NCI-H2227 (cell line): ENCODE measurements at regions not wholly inside any gene's neighbourhood (a gene's known extent, or its start where the extent isn't known, plus 50 kb on each side); places are given as distances from the start of the nearest gene placed in this dataset.
A peak's percentile ranks its signal among the peaks of the same experiment; 100 is the strongest.
"Not testable (repeated sequence)": the region's sequence is repeated elsewhere in the genome, so short reads cannot be mapped to it uniquely, and the experiment has no call there.

Experiments
- DNase-seq: peaks from one replicate; lab custom pipeline; 2025; ENCODE audit not compliant: unreplicated experiment; lab: John Stamatoyannopoulos, UW

DNA sequence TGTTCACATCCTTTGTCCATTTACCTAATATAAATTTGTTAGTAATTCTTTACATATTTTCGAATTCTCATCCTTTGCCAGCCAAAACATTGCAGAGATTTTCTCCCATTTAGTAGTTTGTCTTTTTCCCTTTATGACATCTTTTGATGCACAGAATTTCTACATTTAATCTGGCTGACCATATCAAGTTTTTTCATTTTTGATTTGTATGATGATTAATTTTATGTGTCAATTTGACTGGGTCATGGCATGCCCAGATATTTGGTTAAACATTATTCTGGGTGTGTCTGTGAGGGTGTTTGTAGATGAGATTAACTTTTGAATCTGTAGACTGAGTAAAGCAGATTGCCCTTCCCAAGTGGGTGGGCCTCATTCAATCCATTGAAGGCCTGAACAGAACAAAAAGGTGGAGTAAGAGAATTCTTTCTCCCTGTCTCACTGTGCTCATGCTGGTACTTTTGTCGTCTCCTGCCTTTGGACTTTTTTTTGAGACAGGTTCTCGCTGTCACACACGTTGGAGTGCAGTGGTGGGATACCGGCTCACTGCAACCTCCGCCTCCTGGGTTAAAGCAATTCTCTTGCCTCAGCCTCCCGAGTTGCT lies 72.1 kb upstream of the EPB41L1 start:
- DNase-seq, result no peak

GRCh38 chr20:36083200-36083599 lies 71.3 kb upstream of the EPB41L1 start:
- not testable (repeated sequence) for DNase-seq

DNA sequence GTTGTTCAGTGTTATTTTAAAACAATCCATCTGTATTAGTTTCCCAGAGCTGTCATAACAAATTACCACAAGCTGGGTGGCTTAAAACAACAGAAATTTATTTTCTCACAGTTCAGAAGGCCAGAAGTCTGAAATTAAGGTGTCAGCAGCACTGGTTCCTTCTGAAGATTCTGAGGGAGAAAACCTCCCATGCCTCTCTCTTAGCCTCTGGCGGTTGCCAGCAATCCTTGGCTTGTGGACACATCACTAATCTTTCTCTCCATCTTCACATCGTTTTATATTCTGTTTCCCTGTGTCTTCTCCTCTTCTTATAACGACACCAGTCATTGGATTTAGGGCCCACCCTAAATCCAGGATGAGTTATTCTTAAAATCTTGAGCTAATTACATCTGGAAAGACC lies 70.2 kb upstream of the EPB41L1 start:
- no peak for DNase-seq

GRCh38 chr20:36084897-36085613 lies 69.5 kb upstream of the EPB41L1 start:
- no peak for DNase-seq

DNA sequence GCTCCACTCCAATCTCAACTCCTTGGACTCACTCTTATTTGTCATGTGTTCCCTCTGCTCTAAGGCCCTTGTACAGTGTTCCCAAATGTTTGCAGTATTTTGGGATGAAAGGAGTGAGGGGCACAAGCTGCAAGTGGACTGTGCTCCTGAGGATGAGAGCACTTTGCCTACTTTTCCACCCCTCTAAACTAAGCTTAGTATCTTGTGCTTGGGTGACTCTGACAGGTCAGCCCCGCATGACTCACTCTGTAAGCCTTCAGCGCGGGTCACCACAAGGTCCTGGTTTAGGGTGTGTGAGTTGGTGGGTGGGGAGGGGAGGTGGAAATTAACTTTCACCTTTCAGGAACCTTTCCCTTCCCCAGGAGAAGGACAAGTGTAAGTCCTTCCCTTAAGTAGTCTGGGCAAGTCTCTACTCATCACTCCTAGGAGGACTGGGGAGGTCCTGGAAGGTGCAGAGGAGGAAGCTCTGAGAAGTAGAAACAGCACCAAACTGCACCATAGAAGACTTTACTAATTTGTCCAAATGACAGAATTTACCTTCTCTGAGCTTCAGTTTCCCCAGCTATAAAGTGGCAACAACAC lies 68.8 kb upstream of the EPB41L1 start:
- DNase-seq, result no peak

- DNase-seq, result no peak
These were observed 67.8 kb upstream of the EPB41L1 start for GRCh38 chr20:36086767-36087166.

GRCh38 chr20:36090223-36090622 lies 64.3 kb upstream of the EPB41L1 start:
- no peak for DNase-seq

DNA sequence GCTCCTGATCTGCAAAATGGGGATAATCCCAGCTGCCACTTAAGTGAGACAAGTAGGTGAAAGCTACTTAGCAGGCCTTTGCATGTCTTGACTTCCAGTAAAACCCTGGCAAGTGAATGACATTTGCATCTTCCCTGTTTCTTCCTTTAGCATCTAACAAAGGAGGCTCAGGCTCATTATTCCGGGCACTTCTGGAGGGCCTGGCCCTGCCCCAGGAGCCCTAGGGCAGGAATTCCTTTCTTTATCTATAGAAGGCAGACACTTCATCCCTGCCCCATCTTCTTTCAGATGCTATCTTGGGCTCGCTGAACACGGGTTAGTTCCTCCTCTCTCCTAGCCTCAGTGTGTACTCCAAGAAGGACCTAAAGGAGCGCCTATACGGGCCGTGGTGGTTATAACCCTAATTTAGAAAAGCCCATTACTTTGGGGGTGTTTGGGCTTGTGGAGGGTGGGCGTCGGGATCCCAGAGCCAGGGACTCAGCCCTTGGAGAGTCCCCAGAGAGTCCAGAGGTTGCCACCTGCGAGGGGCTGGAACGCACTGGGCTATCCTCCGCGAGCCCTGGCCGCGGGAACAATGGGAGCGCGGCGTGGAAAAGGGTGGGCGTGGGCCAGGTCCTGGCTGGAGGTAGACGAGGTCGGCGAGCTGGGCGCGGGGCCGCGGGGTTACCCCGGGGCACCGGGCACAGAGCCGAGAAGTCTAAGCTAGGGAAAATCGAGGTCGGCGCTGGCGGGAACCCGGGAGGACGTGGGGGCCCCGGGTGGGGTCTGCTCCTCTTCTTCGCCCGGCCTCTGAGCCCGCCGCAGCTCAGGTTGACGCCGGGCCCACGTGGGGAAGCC lies 62.8 kb upstream of the EPB41L1 start:
- no peak for DNase-seq

- peak; percentile 48 for DNase-seq
These were observed 62.0 kb upstream of the EPB41L1 start for GRCh38 chr20:36092398-36093024.

DNA sequence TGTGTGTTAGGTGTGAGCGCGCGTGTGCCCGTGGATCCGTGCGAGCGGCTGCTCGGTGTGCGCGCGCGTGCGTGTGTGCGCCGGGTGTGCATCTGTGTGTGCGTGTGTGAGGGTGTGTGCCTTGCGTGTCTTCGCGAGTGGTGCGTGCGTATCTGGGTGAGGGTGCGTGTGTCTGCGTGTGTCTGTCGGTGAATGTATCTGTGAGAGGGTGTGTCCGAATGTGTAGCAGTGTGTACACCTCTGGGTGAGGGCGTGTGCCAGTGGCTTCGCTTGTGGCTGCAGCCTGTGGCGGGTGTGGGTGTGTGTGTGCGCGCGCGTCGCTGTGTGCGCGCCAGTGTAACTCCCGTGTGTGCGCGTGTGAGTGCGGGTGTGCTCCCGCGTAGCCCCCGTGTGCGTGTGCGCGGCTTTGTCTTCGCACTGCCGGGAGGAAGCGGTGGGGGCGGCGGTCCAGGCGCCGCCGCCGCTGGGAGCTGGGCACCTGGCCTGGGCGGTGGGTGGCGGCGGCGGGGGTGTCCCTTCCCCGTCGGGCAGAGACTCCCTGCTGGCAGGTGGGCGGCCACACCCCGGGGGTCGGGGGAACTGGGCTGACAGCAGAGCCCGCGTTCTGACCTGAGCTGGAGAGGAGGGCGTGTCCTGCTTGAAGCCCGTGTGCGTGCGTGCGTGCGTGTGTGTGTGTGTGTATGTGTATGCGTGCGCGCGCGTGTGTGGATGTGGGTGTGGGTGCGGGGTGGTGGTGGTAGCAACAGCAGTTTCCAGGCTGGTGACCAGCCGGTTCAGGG lies 61.3 kb upstream of the EPB41L1 start:
- peak; percentile 43 for DNase-seq

DNA sequence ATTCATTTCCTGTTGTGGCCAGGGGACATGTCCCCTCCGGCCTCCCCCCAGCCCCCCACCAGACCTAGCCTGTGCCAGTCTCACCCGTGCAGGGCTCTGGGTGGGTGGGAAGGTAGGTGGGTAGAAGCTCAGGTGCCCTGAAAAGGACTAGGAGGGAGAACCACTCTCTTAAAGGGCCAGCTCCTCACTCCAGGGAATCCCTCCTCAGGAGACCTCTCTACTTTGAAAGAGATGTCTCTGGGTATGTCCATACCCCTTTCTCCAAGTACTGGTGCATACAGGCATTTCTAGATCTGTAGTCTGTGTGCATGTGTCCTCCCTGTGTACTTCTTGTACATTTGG lies 60.8 kb upstream of the EPB41L1 start:
- no peak for DNase-seq

GRCh38 chr20:36094497-36094896 lies 60.0 kb upstream of the EPB41L1 start:
- DNase-seq, result peak; percentile 9

DNA sequence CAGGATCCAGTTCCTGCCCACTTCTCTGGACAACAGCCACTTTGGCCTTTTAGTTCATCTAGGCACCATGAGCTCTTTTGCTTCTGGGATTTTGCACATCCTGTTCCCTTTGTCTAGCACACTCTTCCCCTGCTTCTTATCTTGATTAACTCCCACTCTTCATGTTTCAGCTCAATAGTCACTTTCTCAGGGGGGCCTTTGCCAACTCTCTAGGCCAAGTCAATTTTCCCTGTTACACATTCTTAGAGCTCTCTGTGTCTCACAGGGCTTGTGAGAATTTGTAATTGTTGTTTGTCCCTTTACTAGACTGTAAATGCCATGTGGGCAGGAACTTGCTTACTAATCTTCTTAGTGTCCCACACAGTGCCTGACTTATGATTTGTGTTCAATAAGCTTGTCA lies 58.1 kb upstream of the EPB41L1 start:
- no peak for DNase-seq

DNA sequence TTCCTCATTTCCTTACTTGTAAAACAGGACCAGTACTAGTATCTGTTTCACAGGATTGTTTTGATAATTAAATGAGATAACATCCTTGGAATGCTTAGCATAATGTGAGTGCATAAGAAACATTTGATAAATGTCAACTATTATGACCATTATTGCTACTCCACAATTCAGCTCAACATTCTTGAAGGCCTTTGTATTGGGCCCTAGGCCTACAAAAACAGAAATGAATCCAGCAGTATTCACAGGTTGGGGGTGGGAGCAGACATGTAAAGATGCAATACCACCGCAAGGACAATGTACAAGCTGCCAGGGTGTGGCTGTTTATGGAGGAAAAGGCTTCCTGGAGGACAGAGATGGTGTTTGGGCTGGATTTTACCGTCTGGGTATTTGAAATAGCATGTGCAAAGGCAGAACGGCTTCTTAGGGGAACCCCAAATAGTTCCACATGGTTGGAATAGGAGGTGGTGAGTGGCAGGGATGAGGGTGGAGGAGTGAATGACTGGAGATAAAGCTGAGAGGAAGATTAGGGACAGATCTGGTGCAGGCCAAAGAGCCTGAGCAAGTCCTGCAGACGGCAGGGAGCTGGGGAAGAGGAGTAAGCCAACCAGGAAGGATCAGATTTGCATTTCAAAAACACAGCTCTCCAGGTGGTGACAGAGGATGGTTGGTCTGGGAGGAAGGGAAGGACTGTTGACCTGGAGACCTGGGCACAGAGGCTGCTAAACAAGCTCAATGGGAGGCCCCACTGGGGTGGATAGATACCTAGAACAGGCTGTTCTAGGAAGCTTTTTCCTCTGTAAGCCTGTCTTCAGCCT lies 57.0 kb upstream of the EPB41L1 start:
- DNase-seq, result no peak

DNA sequence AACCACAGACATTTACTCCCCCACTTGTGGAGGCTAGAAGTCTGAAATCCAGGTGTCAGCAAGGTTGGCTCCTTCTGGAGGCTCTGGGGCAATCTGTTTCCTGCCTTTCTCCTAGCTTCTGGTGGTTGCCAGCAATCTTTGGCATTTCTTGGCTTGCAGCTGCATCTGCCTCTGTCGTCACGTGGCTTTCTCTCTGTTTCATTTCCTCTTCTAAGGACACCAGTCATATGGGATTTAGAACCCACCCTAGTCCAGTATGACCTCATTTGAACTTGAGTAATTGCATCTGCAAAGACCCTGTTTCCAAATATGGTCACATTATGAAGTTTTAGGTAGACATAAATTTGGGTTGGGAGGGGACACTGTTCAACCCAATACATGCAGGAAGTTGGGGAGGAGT lies 56.2 kb upstream of the EPB41L1 start:
- no peak for DNase-seq

- no peak for DNase-seq
These were observed 55.4 kb upstream of the EPB41L1 start for GRCh38 chr20:36099106-36099505.

DNA sequence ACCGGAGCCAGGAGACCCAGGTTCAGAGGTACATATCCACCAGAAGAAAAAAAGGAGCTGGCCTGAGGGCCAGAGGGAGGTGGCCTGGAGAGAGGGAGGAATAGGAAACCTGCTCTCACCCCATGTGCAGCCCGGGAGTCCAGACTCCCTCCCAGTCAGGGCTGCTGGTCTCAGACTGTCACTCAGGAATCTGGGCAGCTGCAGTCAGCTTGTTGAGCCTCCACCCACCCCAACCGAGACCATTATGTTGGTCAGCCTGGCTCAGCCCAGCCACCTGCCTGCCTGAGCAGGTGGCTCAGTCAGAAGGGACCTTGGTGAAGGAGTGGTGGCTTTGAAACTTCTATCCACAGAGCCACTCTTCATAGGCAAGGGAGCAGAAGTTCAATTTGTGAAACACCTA lies 53.3 kb upstream of the EPB41L1 start:
- DNase-seq, result peak; percentile 33

- no peak for DNase-seq
These were observed 52.2 kb upstream of the EPB41L1 start for GRCh38 chr20:36102306-36102705.

DNA sequence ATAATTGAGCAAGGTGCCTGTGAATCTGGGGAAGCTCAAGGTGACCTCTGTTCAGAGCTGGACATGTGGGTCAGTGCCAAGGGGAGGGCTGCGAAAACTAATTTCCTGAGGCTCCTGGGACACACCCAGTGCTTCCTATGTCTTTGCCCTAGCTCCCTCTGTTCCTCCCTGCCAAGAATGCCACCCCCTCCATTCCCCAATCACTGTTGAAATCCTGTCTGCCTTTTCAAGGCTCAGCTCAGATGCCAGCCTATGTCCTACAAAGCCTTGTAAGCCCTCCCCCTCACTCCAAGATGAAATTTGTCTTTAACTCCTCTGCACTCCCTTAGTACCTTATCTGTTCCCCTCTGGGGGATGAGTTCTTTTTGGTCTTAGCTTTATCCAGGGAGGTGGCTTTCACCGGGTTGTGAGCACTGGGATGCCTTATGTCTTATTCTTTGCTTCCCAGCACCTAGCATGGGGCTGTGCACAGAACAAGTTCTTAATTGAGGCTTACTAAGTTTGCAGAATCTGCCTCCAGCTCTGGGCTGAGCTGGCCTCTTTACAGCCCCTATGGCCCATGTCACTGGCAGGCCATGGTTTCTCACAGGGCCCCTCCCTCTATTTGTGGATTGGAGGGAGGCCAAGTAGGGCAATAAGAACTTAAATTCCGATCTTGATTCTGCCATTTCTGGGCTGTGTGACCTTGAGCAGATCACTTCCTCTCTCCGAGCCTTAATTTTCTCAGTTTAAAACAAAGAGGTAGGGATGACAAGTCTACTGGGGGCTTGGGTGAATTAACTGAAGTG lies 51.5 kb upstream of the EPB41L1 start:
- no peak for DNase-seq
